ENCODE measurements at regions not wholly inside any gene's neighbourhood (a gene's known extent, or its start where the extent isn't known, plus 50 kb on each side); places are given as distances from the start of the nearest gene placed in this dataset.

GRCh38 chrX:101986586-101986985 is 54.8 kb upstream of the ZMAT1 start:
- H3K4me1 ChIP-seq (ENCODE audit: control insufficient read depth, insufficient read depth, low read length) = no peaks in the 10 kb centered on the region
- BruUV-seq (replicated peaks) = no TSS peak
- DNase-seq (ENCODE audit: low read depth, low spot score) (no peak), ATAC-seq (no peak)
- in situ Hi-C loops (cut with HindIII; ENCODE audit: low pct_unique_long_range_greater_than_20kb, low sequenced_read_pairs) = no loop called here
- intact Hi-C loops (cut with micrococcal nuclease; ENCODE audit: unreplicated experiment) = no loop called here
- CTCF ChIA-PET = no interaction called here
- no peak for TF ChIP-seq REST (IDR thresholded peaks at IDR 0.05; ENCODE audit: insufficient read depth in 1 of 2, low read depth in 2 of 2, low read length in 1 of 2)
- no peak for TF ChIP-seq POLR2AphosphoS5 (IDR thresholded peaks at IDR 0.05; ENCODE audit: low read depth, low read length)
- no peak for TF ChIP-seq SIN3A (IDR thresholded peaks at IDR 0.05; ENCODE audit: borderline replicate concordance, insufficient read depth, low read depth, low read length)
- no peak overlapping the region for H3K27ac ChIP-seq (ENCODE audit: low read length)
- no peaks in the 10 kb centered on the region for H3K36me3 ChIP-seq (ENCODE audit: control insufficient read depth, insufficient read depth, low read length)
- H3K27me3 ChIP-seq (ENCODE audit: control insufficient read depth, insufficient read depth, low read length) = no peaks in the 10 kb centered on the region
- POLR2A ChIA-PET = no interaction called here
- no peak overlapping the region for H3K4me3 ChIP-seq (ENCODE audit: low read depth in 2 of 2, low read length in 2 of 2)
- no peaks in the 10 kb centered on the region for H3K9me3 ChIP-seq (ENCODE audit: control insufficient read depth, insufficient read depth, low read depth, low read length)

Measured in Panc1 (cell line).